LNCaP clone FGC (cell line): ENCODE measurements at regions not wholly inside any gene's neighbourhood (a gene's known extent, or its start where the extent isn't known, plus 50 kb on each side); places are given as distances from the start of the nearest gene placed in this dataset.

Source experiments
- DNase-seq: peaks from one replicate; pipeline ENCODE4 v3.0.0-alpha.2; 2011; ENCODE audit warnings: low read depth
- H3K4me3 ChIP-seq: 2 replicates; pipeline ENCODE4 v1.5.1; 2011; ENCODE audit warnings: mild to moderate bottlenecking, low read depth, low read length, control low read depth
- CTCF ChIP-seq: IDR thresholded peaks from 2 replicates; pipeline ENCODE4 v1.5.1; 2012; ENCODE audit warnings: mild to moderate bottlenecking; ENCODE audit not compliant: control insufficient read depth, insufficient read depth; ENCODE audit errors: extremely low read depth

GRCh38 chr5:124663101-124663506 lies 83.3 kb downstream of the ZNF608 start:
- TF ChIP-seq CTCF: no peak
- no peak for DNase-seq
- no peak overlapping the region for H3K4me3 ChIP-seq

- no peak for TF ChIP-seq CTCF
- H3K4me3 ChIP-seq: no peak overlapping the region
- no peak for DNase-seq
Measured at GRCh38 chr5:124662181-124662781, 84.2 kb downstream of the ZNF608 start.

- no peak for TF ChIP-seq CTCF
- DNase-seq: peak; percentile 70
- H3K4me3 ChIP-seq: peak overlapping the region; percentile 24
Measured at GRCh38 chr5:124661317-124662141, 84.9 kb downstream of the ZNF608 start.

GRCh38 chr5:124660229-124661093 lies 86.0 kb downstream of the ZNF608 start:
- no peak for TF ChIP-seq CTCF
- no peak for DNase-seq
- no peak overlapping the region for H3K4me3 ChIP-seq

GRCh38 chr5:124659798-124660197 lies 86.6 kb downstream of the ZNF608 start:
- H3K4me3 ChIP-seq: no peak overlapping the region
- TF ChIP-seq CTCF: no peak
- no peak for DNase-seq

GRCh38 chr5:124658867-124659557 lies 87.4 kb downstream of the ZNF608 start:
- no peak for DNase-seq
- TF ChIP-seq CTCF: no peak
- H3K4me3 ChIP-seq: no peak overlapping the region
